SU-DHL-6 (cell line): ENCODE measurements at regions not wholly inside any gene's neighbourhood (a gene's known extent, or its start where the extent isn't known, plus 50 kb on each side); places are given as distances from the start of the nearest gene placed in this dataset.

ENCODE experiments used
- CTCF ChIP-seq: fragments of 200-600 bp; sonication (generic); IDR thresholded peaks from one replicate; pipeline ENCODE4 v1.5.1; 2017; ENCODE audit warnings: antibody characterized with exemption, mild to moderate bottlenecking, low read length, moderate library complexity; ENCODE audit not compliant: insufficient read depth, poor library complexity, severe bottlenecking
- EZH2phosphoT487 ChIP-seq: fragments of 200-600 bp; sonication (generic), shearing (Covaris generic); conservative IDR thresholded peaks from 2 replicates; pipeline ENCODE4 v1.6.1; 2018; ENCODE audit warnings: mild to moderate bottlenecking, antibody characterized with exemption, low read length, moderate library complexity, mixed read lengths

GRCh38 chr11:115869131-115869530 lies 364.9 kb upstream of the CADM1 start:
- TF ChIP-seq CTCF (no peak), EZH2phosphoT487 (no peak)
